ENCODE measurements at regions not wholly inside any gene's neighbourhood (a gene's known extent, or its start where the extent isn't known, plus 50 kb on each side); places are given as distances from the start of the nearest gene placed in this dataset.

DNA sequence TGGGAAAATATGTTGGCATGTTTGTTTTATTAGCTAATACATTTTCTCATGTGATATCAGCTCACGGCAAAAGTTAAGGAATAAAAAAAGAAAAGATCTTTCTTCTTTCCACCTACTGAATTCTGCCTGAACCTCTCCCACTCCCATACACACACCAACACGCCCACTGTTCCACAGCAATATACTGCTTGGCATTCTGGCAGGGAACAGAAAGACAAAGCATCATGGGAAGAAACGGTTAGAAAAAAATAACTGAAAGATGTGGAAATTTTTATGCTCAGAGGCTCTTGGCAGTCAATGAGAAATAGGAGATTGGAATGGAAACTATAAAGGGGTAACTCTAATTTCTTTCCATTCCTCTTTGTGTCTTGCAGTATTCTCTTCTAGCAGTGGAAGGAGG is 268.5 kb downstream of the FOXG1 start:
- Histone ChIP-seq H2BK120ac (replicated peaks; ENCODE audit: low read depth, low read length) (no peak overlapping the region), H2AK5ac (ENCODE audit: low read depth, low read length) (no peak overlapping the region), H3K23me2 (ENCODE audit: low read depth, low read length) (no peaks in the 10 kb centered on the region), H2BK12ac (ENCODE audit: low read depth, low read length) (no peak overlapping the region), H3K9ac (replicated peaks in 1 of 4; ENCODE audit: extremely low read depth in 1 of 4, low read depth in 3 of 4, low read length in 3 of 4) (no peak overlapping the region), H2BK5ac (ENCODE audit: low read depth, low read length) (no peak overlapping the region), H3K4me2 (ENCODE audit: insufficient read depth in 1 of 2, low read depth in 2 of 2, low read length in 2 of 2) (no peak overlapping the region), H3K79me2 (ENCODE audit: control insufficient read depth in 1 of 2, insufficient read depth in 2 of 2, low read length in 2 of 2) (no peaks in the 10 kb centered on the region), H3K27me3 (replicated peaks in 1 of 4; ENCODE audit: control insufficient read depth in 3 of 4, extremely low read depth in 1 of 4, insufficient read depth in 3 of 4, low read length in 3 of 4) (no peaks in the 10 kb centered on the region), H2BK20ac (ENCODE audit: low read length) (no peak overlapping the region), H4K91ac (replicated peaks; ENCODE audit: insufficient read length, low read length) (no peak overlapping the region), H3K27ac (ENCODE audit: low read depth, low read length) (no peak overlapping the region), H4K8ac (ENCODE audit: extremely low read depth, insufficient read depth, low read length) (no peak overlapping the region), H3K4ac (replicated peaks; ENCODE audit: insufficient read length, low read depth, low read length) (no peak overlapping the region), H3K9me3 (ENCODE audit: insufficient read depth in 2 of 2, low read depth in 1 of 2, low read length in 1 of 2) (no peaks in the 10 kb centered on the region), H3K4me1 (replicated peaks in 1 of 4; ENCODE audit: control insufficient read depth in 3 of 4, insufficient read depth in 4 of 4, low read length in 3 of 4) (0 out of 7 replicates have a peak, but pooled peaks cover 0 to 2% (median 0%) of the 10 kb centered on the region in 4 experiments), H3K14ac (ENCODE audit: insufficient read length) (no peak overlapping the region), H2AFZ (ENCODE audit: low read length) (no peak overlapping the region), H3K18ac (ENCODE audit: extremely low read depth, low read length) (no peak overlapping the region), H3K36me3 (ENCODE audit: control insufficient read depth in 2 of 4, insufficient read depth in 4 of 4, low read length in 3 of 4) (no peaks in the 10 kb centered on the region), H3K23ac (ENCODE audit: insufficient read length) (no peak overlapping the region), H4K5ac (ENCODE audit: insufficient read length, low read depth, low read length) (no peak overlapping the region), H3K4me3 (ENCODE audit: extremely low read depth in 1 of 4, insufficient read depth in 2 of 4, low read depth in 3 of 4, low read length in 4 of 4) (no peak overlapping the region), H3K56ac (replicated peaks; ENCODE audit: insufficient read length, low read depth, low read length) (no peak overlapping the region), H3K79me1 (ENCODE audit: low read depth, low read length) (no peaks in the 10 kb centered on the region), H4K20me1 (replicated peaks in 1 of 2; ENCODE audit: control insufficient read depth in 1 of 2, insufficient read depth in 2 of 2, low read length in 2 of 2) (no peaks in the 10 kb centered on the region), H2BK15ac (ENCODE audit: low read length) (no peak overlapping the region)
- DNase-seq (ENCODE audit: low read depth in 1 of 2, low spot score in 2 of 2) = no peak
- 92% methylated on average over 3 of the region's 3 CpGs; no CpG with 5 or more reads in 1 of the 2 experiments for WGBS, 2 experiments (ENCODE audit: extremely low coverage in 1 of 2, insufficient coverage in 1 of 2, insufficient read length in 1 of 2, insufficient replicate concordance in 2 of 2, low coverage in 1 of 2, low lambda C conversion rate in 2 of 2, missing lambda C conversion rate in 1 of 2)
- no peak for FAIRE-seq
- ChIA-PET CTCF (ENCODE audit: partially characterized antibody) (no interaction called here), POLR2A (ENCODE audit: partially characterized antibody) (no interaction called here)
- TF ChIP-seq SP2 (IDR thresholded peaks at IDR 0.05; ENCODE audit: low read length) = no peak
- no peak for TF ChIP-seq SAP30 (IDR thresholded peaks at IDR 0.05; ENCODE audit: insufficient read depth, insufficient replicate concordance, low read length)
